ENCODE measurements at regions not wholly inside any gene's neighbourhood (a gene's known extent, or its start where the extent isn't known, plus 50 kb on each side); places are given as distances from the start of the nearest gene placed in this dataset.

DNA sequence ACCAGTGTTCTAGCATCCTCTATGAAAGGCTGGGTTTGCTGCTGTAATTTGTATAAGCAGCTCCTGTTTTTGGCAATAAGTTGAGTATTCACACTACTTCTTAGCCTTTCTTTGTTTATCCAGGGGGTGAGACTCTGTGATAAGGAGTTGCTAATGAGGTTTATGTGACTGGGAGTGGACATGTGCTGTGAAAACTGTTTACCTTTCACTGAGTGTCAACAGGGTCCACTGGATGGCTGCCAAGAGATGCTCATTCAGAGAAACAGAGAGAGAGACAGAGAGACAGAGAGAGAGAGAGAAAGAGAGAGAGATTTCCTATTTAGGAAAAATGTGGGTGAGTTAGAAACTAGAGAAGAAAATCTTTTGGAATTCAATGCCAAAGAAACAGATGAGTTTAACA lies 233.9 kb downstream of the CHIC2 start:
- H4K20me1 ChIP-seq (ENCODE audit: insufficient read depth, low read length): no peaks in the 10 kb centered on the region
- no peaks in the 10 kb centered on the region for H3K27me3 ChIP-seq (ENCODE audit: insufficient read depth, low read length)
- no peak overlapping the region for H3K9ac ChIP-seq (ENCODE audit: low read length)
- DNase-seq (ENCODE audit: low read depth) (no peak), FAIRE-seq (peak; percentile 72)
- no peak overlapping the region for H3K4me2 ChIP-seq (ENCODE audit: low read length)
- H3K9me3 ChIP-seq (ENCODE audit: insufficient read depth, low read depth, low read length): peaks cover 17% of the 10 kb centered on the region
- peaks cover 34% of the 10 kb centered on the region for H3K9me3 Mint-ChIP-seq (ENCODE audit: unreplicated experiment)
- no peaks in the 10 kb centered on the region for H3K79me2 ChIP-seq (ENCODE audit: insufficient read depth, low read length)
- no peaks in the 10 kb centered on the region for H3K4me1 ChIP-seq (ENCODE audit: insufficient read depth, low read length)
- H3K4me1 Mint-ChIP-seq (ENCODE audit: low read depth, unreplicated experiment): no peaks in the 10 kb centered on the region
- H3K36me3 ChIP-seq (ENCODE audit: insufficient read depth, low read length): no peaks in the 10 kb centered on the region
- H3K27ac ChIP-seq (ENCODE audit: low read depth, low read length): no peak overlapping the region
- no peak overlapping the region for H3K4me3 ChIP-seq (ENCODE audit: insufficient read depth, low read depth, low read length)
- TF ChIP-seq EZH2 (IDR thresholded peaks at IDR 0.05; ENCODE audit: insufficient read depth, low read length): no peak
- TF ChIP-seq, protein P1, sequence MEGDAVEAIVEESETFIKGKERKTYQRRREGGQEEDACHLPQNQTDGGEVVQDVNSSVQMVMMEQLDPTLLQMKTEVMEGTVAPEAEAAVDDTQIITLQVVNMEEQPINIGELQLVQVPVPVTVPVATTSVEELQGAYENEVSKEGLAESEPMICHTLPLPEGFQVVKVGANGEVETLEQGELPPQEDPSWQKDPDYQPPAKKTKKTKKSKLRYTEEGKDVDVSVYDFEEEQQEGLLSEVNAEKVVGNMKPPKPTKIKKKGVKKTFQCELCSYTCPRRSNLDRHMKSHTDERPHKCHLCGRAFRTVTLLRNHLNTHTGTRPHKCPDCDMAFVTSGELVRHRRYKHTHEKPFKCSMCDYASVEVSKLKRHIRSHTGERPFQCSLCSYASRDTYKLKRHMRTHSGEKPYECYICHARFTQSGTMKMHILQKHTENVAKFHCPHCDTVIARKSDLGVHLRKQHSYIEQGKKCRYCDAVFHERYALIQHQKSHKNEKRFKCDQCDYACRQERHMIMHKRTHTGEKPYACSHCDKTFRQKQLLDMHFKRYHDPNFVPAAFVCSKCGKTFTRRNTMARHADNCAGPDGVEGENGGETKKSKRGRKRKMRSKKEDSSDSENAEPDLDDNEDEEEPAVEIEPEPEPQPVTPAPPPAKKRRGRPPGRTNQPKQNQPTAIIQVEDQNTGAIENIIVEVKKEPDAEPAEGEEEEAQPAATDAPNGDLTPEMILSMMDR (IDR thresholded peaks at IDR 0.05; ENCODE audit: insufficient read depth, low read depth, low read length): no peak
- peaks cover 3% of the 10 kb centered on the region for H3K27me3 Mint-ChIP-seq (ENCODE audit: low read depth, unreplicated experiment)
- no peak overlapping the region for H3K4me3 Mint-ChIP-seq (ENCODE audit: unreplicated experiment)
- H3K36me3 Mint-ChIP-seq (ENCODE audit: low read depth, unreplicated experiment): peaks cover 1% of the 10 kb centered on the region
- no peak overlapping the region for H2AFZ ChIP-seq (ENCODE audit: low read depth, low read length)
- no peak overlapping the region for H3K27ac Mint-ChIP-seq (ENCODE audit: unreplicated experiment)

DNA sequence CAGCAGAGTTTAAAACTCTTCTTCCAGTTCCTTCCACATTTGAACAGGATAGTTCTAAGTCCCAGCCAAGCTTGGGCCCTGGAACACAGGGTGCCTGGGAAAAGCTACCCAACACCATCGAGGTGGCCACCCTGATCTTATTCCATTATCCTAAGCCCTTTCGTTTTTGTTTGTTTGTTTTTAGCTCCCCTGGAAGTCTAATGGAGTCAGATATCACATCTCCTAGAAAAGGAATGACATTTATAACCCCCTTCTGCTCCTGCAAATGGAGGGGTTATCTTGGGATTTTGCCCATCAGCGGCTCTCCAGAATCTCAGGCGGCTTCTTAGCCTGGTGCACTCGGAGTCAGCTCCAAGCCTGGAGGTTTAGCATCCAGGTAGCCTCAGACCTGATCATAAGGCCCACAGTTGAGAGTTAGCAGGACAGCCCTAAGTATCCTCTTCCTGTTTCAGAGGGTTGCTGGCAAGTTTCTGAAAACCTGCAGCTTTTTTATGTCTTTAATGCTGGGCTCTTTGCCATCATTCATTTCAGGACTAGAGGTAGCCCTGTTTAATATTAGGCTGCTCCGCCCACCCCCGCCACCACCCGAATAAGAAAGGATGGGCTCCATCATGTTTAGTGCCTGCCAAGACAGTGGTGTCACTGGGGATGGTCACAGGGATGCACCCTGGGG lies 230.0 kb upstream of the LNX1 start:
- Histone ChIP-seq H3K4me3 (ENCODE audit: insufficient read depth, low read depth, low read length) (no peak overlapping the region), H3K4me2 (ENCODE audit: low read length) (no peak overlapping the region), H2AFZ (ENCODE audit: low read depth, low read length) (no peak overlapping the region), H3K79me2 (ENCODE audit: insufficient read depth, low read length) (no peaks in the 10 kb centered on the region), H3K4me1 (ENCODE audit: insufficient read depth, low read length) (no peaks in the 10 kb centered on the region), H3K9ac (ENCODE audit: low read length) (no peak overlapping the region), H3K36me3 (ENCODE audit: insufficient read depth, low read length) (no peaks in the 10 kb centered on the region), H3K9me3 (ENCODE audit: insufficient read depth, low read depth, low read length) (no peaks in the 10 kb centered on the region), H4K20me1 (ENCODE audit: insufficient read depth, low read length) (no peaks in the 10 kb centered on the region), H3K27ac (ENCODE audit: low read depth, low read length) (no peak overlapping the region), H3K27me3 (ENCODE audit: insufficient read depth, low read length) (no peaks in the 10 kb centered on the region)
- no peaks in the 10 kb centered on the region for H3K27me3 Mint-ChIP-seq (ENCODE audit: low read depth, unreplicated experiment)
- H3K4me1 Mint-ChIP-seq (ENCODE audit: low read depth, unreplicated experiment): no peaks in the 10 kb centered on the region
- no peak overlapping the region for H3K27ac Mint-ChIP-seq (ENCODE audit: unreplicated experiment)
- peaks cover 4% of the 10 kb centered on the region for H3K9me3 Mint-ChIP-seq (ENCODE audit: unreplicated experiment)
- DNase-seq (ENCODE audit: low read depth) (no peak), FAIRE-seq (no peak)
- no peaks in the 10 kb centered on the region for H3K36me3 Mint-ChIP-seq (ENCODE audit: low read depth, unreplicated experiment)
- no peak overlapping the region for H3K4me3 Mint-ChIP-seq (ENCODE audit: unreplicated experiment)
- TF ChIP-seq, protein P1 (IDR thresholded peaks at IDR 0.05; ENCODE audit: insufficient read depth, low read depth, low read length): no peak
- no peak for TF ChIP-seq EZH2 (IDR thresholded peaks at IDR 0.05; ENCODE audit: insufficient read depth, low read length)

DNA sequence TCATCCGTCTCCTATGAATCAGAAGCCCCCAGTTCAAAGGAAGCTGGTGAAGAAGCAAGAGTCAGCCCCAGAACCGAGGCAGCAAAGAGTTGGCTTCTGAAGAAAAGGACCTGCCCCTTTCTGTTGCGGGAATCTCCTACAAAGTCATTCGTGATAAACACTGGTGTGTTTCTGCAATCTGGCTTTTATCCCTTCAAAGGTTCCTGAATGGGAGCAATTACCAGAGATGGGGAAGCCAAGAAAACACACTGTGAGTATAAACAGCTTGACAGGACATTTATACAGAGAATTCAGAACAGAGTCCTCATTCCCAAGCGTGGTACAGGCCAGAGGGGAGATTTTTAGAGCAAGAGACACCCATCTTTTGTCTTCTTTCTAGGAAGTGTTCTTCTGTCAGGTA lies 226.8 kb upstream of the LNX1 start:
- DNase-seq (ENCODE audit: low read depth) (no peak), FAIRE-seq (no peak)
- Histone ChIP-seq H3K36me3 (ENCODE audit: insufficient read depth, low read length) (no peaks in the 10 kb centered on the region), H3K9ac (ENCODE audit: low read length) (no peak overlapping the region), H3K4me1 (ENCODE audit: insufficient read depth, low read length) (no peaks in the 10 kb centered on the region), H4K20me1 (ENCODE audit: insufficient read depth, low read length) (no peaks in the 10 kb centered on the region), H3K27ac (ENCODE audit: low read depth, low read length) (no peak overlapping the region), H3K79me2 (ENCODE audit: insufficient read depth, low read length) (no peaks in the 10 kb centered on the region), H3K4me3 (ENCODE audit: insufficient read depth, low read depth, low read length) (no peak overlapping the region), H2AFZ (ENCODE audit: low read depth, low read length) (no peak overlapping the region), H3K27me3 (ENCODE audit: insufficient read depth, low read length) (no peaks in the 10 kb centered on the region), H3K4me2 (ENCODE audit: low read length) (no peak overlapping the region), H3K9me3 (ENCODE audit: insufficient read depth, low read depth, low read length) (no peaks in the 10 kb centered on the region)
- no peak for TF ChIP-seq EZH2 (IDR thresholded peaks at IDR 0.05; ENCODE audit: insufficient read depth, low read length)
- TF ChIP-seq, protein P1 (IDR thresholded peaks at IDR 0.05; ENCODE audit: insufficient read depth, low read depth, low read length): no peak
- Mint-ChIP-seq H3K4me1 (ENCODE audit: low read depth, unreplicated experiment) (no peaks in the 10 kb centered on the region), H3K27ac (ENCODE audit: unreplicated experiment) (no peak overlapping the region), H3K4me3 (ENCODE audit: unreplicated experiment) (no peak overlapping the region), H3K27me3 (ENCODE audit: low read depth, unreplicated experiment) (no peaks in the 10 kb centered on the region), H3K9me3 (ENCODE audit: unreplicated experiment) (no peaks in the 10 kb centered on the region), H3K36me3 (ENCODE audit: low read depth, unreplicated experiment) (no peaks in the 10 kb centered on the region)
